ENCODE measurements at regions not wholly inside any gene's neighbourhood (a gene's known extent, or its start where the extent isn't known, plus 50 kb on each side); places are given as distances from the start of the nearest gene placed in this dataset.

DNA sequence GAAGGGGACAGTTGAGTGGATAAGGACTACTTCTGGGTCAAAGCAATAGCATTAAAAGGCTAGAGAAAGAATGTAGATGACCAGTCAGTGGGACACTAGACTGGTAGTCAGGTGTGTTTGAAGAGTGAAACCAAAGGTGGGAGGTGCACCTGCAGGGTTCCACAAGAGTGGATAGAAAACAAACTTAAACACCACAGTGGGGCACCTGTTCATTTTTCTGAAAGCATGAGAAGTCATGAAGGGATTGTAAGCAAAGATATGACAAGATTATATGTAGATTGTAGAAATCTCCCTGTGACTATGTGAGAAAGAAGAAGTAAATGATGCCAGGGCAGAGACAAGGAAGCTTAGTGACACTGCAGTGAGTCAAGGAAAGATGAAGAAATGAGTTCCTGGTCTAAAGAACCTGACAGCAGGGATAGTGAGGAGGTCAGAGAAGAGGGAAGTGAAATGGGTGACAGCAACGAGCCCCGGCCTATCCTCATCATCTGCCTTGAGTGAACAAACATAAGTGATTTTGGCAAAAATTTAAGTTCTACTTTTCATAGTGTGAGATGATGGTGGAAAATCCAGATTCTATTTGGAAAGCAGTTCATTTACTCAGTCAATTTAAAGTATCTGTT lies 296.9 kb downstream of the TLE4 start (continued):
- no peak for TF ChIP-seq REST (IDR thresholded peaks at IDR 0.05; ENCODE audit: borderline replicate concordance)
- TF ChIP-seq REST (CRISPR knock-in tag; IDR thresholded peaks at IDR 0.05; ENCODE audit: low read depth): no peak
- TF ChIP-seq MBD1 (CRISPR knock-in tag; IDR thresholded peaks at IDR 0.05): no peak
- no peak for TF ChIP-seq ZNF57 (CRISPR knock-in tag; IDR thresholded peaks at IDR 0.05)
- TF ChIP-seq, protein P1, sequence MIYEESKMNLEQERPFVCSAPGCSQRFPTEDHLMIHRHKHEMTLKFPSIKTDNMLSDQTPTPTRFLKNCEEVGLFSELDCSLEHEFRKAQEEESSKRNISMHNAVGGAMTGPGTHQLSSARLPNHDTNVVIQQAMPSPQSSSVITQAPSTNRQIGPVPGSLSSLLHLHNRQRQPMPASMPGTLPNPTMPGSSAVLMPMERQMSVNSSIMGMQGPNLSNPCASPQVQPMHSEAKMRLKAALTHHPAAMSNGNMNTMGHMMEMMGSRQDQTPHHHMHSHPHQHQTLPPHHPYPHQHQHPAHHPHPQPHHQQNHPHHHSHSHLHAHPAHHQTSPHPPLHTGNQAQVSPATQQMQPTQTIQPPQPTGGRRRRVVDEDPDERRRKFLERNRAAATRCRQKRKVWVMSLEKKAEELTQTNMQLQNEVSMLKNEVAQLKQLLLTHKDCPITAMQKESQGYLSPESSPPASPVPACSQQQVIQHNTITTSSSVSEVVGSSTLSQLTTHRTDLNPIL (CRISPR knock-in tag; IDR thresholded peaks at IDR 0.05): no peak
- no peak for TF ChIP-seq ELK3 (CRISPR knock-in tag; IDR thresholded peaks at IDR 0.05)
- TF ChIP-seq, protein P2, sequence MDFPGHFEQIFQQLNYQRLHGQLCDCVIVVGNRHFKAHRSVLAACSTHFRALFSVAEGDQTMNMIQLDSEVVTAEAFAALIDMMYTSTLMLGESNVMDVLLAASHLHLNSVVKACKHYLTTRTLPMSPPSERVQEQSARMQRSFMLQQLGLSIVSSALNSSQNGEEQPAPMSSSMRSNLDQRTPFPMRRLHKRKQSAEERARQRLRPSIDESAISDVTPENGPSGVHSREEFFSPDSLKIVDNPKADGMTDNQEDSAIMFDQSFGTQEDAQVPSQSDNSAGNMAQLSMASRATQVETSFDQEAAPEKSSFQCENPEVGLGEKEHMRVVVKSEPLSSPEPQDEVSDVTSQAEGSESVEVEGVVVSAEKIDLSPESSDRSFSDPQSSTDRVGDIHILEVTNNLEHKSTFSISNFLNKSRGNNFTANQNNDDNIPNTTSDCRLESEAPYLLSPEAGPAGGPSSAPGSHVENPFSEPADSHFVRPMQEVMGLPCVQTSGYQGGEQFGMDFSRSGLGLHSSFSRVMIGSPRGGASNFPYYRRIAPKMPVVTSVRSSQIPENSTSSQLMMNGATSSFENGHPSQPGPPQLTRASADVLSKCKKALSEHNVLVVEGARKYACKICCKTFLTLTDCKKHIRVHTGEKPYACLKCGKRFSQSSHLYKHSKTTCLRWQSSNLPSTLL (IDR thresholded peaks at IDR 0.05): no peak
